NK-92 treated with Interleukin-12 subunit alpha and Interleukin-12 subunit beta, amount 100 ng/mL, for 24 hours (cell line): ENCODE measurements at regions not wholly inside any gene's neighbourhood (a gene's known extent, or its start where the extent isn't known, plus 50 kb on each side); places are given as distances from the start of the nearest gene placed in this dataset.
"Not testable (repeated sequence)": the region's sequence is repeated elsewhere in the genome, so short reads cannot be mapped to it uniquely, and the experiment has no call there.

Experiments
- DNase-seq: peaks from one replicate; lab custom pipeline; 2025; lab: John Stamatoyannopoulos, UW

DNA sequence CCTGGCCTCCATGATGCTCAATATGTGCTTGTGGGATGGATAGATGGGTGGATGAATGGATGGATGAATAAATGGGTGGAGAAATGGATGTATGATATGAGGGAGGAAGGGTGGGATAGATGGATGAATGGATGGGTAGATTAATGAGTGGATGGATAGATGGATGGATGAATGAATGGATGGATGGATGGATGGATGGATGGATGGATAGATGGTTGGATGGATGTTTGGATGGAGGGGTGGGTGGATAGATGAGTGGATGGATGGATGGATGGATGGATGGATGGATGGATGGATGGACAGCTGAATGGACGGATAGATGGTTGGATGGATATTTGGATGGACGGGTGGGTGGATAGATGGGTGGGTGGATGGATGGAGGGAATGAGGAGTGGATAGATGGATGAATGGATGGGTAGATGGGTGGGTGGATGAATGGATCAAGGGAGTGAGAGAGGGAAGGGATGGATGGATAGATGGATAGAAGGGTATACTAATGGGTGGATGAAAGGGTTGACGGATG, 139.4 kb downstream of the CEBPB start:
- DNase-seq = no peak

DNA sequence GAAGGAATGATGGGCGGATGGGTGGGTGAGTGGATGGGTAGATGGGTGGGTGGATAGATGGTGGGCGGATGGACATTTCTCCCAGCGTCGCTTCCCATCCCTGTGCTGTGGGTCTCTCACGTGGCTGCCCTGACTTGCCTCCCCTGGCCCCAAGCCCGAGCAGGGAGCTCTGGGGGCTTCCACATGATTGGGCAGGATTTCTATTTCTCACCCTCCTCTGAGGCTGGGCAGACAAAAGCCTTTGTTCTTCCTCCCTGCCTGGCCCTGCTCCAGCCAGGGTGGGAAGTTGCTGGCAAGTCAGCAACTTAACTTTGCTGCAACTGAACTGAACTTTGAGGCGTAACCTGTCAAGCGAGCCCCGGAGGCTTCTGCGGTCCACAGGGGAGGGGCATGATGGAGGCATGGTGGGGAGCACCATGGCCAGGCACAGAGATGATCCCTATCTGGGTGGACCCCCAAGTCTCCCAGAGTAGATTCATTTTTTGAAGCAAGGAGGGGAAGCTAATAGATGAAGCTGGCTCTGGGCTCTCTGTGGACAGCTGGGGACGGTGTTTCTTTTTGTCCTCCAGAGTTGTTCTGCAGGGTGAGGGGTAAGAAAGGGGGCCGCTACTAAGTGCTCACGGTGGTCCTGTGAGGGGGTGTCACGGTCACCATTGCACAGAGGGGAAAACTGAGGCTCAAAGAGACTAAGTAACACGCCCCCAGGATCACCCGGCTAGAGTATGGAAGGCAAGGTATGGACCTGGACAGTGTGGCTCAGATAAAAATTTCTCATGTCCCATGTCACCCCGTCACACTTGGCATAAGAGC, 140.1 kb downstream of the CEBPB start:
- DNase-seq = no peak

DNA sequence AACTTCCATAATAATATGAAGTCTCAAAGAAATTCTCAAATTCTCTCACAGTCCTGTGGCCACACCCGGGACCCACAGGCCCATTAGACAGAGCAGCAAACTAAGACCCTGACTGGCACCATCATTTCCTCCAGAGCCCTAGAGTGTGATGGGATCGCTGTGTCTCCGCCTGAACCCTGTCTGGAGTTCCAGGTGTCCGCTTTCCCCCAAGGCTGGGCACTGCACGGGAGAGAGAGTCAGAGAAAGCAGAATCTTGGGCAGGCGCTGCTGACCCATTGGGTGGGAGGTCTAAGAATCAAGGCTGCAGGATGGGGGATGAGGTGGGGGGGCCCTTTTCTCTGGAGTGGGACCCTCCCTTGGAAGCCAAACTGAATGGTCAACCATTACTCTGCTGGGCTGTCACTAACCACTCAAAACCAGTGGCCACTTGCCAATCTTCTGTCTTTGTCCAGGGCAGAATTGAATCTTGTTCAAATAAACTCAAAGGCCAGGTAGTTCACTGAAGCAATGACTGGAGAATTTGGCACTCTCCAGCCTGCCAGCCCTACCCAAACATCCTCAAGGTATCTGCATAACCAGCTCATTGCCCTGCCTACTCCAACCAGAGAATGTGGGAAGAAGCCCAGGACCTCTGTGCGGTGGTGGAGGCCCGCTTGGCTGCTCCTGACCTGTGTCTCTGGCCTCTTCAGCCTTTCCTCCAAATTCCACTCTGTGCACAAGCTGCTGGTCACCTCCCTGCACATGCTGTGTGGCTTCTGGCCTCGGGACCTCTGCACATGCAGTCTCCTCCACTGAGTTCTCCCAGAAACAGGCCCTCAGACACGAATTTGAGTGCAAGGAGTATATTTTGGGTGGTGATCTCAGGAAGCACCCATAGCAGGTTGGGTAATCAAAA, 141.1 kb downstream of the CEBPB start:
- no peak for DNase-seq

DNA sequence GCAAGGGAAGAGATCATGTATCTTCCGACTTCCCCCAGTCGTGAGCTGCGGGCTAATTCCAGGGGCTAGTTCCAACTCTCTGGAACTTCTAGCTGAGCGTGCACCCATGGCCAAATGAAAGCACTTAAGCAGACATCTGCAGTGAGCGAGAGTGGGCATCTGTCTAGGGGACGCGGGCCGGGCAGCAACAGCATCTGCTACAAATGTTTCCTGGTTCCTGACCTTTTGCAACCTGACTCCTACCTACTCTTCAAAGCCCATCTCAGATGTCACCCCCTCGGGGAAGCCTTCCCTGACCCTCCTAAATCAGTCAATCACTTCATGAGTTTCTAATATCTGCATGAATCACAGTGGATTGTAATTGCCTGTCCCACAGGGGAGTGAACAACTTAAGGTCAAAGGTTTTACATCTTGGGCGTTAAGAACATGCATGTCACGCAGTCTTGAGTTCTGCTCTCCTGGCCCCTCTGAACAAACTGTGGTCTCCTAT, 141.9 kb downstream of the CEBPB start:
- DNase-seq = no peak

DNA sequence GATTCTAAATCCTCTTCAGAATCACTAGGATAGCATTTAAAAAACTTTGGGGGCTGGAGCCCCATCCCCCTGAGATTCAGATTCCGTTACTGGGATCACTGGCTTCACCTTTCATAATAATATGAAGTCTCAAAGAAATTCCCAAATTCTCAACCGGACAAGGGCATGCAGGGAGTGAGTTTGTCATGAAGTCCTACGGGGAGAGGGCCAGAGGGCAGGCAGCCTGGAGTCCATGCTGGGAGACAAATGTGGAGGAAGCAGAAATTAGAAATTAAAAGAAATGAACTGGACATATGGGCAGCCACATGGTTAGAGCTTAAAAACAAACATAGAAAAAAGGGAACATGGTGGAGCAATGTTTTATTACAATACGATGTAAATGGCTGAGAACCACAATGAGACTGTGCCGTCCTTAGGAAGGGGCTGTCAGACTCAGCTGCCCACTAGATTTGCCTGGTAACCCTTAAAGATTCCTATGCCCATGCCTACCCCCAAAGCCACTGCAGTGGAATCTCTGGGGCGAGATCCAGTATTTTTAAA, 142.6 kb downstream of the CEBPB start:
- no peak for DNase-seq

DNA sequence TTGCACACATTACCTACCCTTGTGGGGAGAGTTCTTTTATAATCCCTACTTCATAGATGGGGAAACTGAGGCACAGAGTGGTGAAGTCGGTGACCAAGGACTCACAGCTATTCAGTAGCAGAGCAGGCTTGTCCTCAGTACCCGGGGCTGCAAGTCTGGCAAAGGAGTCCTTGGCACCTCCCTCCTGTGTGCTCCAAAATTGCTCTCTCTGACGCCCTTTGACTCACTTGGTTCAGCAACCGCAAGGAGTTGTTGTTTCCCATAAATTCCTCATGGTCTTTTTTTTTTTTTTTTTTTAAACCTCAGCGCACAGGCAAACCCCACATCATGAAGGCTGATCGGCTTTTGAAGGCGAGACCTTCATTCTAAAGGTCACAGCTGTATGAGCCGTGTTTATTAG, 143.2 kb downstream of the CEBPB start:
- no peak for DNase-seq

DNA sequence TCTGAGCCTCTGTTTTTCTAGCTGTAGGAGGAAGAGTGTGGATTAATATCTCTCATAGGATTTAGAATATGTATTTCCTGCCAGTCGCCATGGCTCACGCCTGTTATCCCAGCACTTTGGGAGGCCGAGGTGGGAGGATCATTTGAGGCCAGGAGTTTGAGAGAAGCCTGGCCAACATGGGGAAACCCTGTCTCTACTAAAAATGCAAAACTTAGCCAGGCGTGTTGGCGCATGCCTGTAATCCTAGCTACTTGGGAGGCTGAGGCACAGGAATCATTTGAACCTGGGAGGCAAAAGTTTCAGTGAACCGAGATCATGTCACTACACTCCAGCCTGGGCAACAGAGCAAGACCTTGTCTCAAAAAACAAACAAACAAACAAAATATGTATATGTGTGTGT, 143.9 kb downstream of the CEBPB start:
- DNase-seq = not testable (repeated sequence)

DNA sequence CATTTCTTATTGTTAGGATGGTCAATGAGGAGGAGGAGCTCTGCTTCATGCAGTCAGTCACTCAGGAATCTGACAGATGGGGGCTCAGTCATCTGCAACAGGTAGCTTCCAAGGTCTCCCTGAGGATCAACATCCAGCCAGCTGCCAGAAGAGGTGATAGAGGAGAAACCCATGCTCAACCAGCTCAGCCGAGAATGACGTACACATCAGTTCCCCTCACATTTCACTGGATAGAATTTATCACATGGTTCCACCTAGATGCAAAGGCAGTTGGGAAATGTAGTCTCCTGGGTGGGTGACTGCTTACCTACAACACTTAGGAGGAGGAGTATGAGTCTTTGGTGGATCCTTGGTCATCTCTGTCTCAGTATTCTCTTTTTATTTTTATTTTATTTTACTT, 144.5 kb downstream of the CEBPB start:
- DNase-seq = peak; percentile 19

DNA sequence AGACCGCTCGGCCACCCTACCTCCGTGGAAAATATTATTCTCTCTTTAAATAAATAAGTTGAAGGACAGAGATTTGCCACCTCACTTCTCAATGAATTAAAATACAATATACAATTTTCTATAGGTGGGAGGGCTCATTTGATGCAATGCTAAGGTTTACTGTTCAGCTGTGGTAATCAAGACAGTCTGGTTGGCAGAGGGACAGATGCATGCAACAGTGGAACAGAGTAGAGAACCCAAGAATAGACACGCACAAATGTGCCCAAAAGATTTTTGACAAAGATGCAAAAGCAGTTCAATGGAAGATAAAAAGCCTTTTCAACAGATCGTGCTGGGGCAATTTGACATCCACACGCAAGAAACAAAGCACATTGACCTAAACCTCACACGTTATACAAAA, 145.2 kb downstream of the CEBPB start:
- no peak for DNase-seq

DNA sequence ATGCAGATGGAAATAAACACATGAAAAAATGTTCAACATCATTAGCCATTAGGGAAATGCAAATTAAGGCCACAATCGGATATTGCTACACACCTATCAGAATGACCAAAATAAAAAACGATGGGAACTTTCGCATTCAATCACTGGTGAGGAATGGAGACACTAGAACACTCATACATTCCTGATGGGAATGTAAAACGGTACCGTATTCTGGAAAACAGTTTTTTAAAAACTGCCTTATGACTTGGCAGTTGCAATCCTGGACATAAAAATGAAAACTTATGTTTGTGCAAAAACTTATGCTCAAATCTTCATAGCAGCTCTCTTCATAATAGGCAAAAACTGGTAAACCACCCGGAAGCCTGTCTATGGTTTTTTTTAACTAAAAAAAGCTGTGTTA, 146.0 kb downstream of the CEBPB start:
- no peak for DNase-seq

DNA sequence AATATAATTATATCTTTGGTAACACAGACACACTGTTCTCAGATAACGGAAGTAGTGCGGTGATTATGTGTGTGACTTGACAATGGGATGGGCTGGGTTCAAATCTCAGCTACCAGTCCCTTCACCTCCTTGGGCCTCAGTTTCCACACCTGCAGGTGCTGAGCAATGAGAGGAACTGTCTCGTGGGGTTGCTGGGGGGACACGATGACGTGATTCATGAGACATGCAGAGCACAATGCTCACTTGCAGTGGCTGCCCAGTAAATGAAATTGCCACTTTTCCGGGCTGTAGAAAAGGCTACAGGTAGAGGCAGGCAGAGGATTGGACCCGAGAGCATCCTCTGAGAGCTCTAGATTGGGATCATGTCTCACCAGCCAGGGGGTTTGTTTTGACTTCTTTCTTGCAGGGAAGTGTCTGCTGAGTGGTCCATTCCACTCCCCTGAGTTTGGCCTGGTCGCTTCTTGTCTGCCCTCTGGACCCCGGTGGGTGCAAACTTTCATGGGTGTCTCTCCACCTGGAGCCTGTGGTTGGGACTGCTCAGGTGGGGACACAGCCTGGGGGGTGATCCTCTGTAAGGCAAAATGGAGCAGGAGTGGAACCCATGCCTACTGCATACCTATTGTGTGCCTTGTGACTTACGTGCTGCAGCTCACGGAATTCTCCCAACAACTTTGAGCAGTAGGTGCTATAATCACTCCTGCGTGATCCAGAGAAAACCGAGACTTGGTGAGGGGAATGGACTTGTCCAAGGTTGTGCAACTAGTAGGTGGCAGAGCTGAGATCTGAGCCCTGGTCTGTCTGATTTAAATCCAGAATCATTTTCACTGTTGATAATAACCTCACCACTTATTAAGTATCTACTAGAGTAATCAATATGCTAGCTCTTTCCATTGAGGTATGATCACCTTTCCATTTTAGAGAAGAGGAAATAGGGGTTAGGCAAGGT, 147.2 kb downstream of the CEBPB start:
- DNase-seq = no peak

DNA sequence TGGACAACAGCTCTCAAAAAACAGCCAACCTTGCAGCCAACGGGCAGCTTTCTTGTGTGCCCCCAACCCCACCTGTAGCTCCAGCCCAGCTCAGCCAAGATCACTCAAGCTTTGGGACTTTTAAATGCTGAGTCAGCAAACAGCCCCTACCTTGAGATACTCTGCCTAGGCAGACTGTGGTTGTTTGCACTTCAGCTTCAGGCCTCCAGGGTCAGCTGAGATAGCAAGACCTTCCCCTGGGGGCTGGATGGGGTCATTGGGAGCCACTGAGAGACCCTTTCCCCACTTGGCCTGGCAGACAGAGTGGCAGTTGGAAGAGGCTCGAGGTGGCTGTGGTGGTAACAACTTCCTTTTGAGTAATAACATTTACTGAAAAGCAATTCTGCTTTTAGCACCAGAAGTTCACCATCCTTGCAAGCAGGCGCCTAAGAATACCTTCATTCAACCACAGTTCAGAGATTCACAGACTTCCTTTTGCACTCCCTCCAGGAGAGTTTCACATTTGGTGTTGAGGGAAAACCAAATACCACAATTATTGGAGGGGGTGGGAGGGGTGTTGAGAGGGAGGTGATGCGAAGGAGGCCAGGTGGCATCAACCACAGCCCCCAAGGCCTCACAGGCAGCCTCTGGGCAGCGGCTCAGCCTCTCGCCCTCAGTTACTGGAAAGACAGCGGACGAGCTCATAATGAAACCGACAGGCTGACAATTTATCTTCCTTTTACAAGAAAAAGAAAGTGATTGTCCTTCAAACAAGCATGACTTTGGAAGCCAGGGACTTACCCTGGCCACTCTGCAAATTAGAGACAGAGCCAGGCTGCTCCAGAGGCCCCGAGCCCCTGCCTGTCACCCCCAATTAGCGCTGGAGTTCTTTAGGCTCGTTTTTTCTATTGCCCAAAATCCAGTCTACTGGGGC, 148.1 kb downstream of the CEBPB start:
- DNase-seq = peak; percentile 86

DNA sequence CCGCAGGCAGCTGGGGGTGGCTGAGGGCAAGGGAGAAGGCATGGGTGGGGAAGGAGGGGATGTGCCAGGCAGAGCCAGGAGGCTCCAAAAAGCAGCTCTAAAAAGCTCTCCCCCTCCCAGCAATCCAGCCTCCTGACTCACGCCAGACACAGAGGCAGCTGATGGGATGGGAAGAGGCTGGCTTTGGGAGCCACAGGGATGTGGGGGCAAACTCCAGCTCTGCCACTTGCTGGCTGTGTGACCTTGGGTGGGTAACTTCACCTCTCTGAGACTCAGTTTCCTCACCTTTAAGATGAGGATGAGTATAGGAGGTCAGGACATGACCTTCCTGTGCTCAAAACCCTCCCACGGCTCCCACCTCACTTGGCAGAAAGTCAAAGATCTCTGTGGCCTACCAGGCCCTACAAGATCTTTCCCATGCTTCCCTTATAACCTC, 148.9 kb downstream of the CEBPB start:
- DNase-seq = no peak

DNA sequence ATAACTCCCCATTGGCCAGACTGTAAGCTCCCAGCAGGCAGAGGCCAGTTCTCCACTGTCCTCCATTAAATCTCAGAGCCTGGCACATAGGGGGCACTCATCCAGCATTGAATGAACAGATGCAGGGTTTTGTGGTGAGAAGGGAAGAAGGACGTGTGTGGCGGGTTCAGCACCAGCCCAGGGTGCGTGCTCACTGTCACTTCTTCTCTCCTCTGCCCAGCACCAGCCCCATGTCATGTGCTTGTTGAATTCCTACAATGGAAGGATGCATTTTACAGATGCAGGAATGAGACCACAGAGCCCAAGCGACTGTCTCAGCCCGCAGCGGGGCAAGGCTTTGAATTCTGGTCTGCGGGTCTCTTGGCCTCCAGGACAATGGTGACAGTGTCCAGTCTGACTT, 149.9 kb downstream of the CEBPB start:
- no peak for DNase-seq

DNA sequence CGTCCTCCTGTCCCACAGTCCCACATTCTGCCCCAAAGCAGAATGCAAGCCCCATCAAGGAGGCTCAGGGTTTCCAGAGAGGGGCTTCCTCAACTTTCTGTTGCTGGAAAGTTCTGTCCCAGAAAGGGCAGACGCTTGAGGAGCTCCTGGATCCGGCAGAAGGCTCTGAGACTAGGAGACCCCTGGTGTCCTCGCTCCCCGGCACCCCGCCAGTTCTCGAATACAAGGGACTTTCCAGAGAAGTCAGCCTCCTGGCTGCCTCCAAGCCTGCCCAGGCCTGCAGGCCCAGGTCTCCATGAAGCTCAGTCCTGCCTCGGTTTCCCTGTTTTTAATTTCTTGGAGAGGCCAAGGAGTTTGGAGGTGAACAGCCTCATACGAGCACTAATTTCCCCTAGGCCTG, 150.4 kb downstream of the CEBPB start:
- no peak for DNase-seq

DNA sequence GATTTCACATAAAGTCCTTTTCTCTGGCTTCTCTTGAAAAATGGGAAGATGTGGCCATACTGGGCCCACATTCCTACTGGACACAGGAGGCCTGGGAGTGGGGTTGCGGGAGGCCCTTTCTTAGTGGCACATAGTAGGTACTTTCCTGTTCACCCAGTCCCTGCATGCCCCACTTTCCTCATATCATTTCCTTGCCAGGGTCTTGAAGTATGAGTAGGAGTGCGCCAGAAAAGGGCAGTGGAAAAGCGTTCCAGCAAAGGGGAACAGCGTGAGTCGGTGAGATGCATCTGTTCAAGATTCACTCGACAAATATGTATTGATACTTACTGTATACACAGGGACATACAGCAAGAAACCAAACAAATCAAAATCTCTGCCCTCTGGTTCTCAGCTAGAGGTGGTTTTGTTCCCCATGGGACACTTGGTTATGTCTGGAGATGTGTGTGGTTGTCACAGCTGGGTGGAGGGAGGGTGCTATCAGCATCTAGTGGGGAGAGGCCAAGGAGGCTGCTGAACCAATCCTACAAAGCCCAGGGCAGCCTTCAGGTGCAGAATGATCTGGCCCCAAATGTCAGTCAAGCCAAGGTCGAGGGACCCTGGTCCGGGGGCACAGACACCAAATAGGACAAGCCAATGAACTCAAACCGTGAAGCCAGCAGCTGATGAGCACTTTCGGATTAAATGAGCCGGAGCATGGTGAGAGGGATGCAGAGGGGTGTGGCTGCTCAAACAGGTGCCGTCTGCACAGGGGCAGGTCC, 151.4 kb downstream of the CEBPB start:
- no peak for DNase-seq

DNA sequence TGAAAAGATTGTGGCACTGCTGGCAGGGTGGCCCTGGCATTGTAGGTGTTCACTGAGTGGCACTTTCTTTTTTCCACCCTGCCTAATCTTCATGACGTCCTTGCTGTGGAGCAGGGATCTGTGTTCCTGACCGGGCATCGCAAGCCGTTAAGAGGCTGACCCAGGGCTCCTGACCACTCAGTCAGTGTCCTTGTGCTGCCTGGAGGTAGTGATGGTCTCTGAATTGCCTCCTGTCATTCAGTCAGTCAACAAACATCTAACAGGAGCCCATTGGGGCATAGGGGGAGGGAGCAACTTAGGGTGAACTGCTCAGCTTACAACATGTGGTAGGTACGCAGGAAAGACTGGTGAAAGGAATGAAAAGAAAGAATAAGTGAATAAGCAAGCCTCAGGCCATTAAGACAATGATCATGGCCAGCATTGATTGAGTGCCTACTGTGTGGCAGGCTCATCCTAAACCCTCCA, 152.0 kb downstream of the CEBPB start:
- no peak for DNase-seq

DNA sequence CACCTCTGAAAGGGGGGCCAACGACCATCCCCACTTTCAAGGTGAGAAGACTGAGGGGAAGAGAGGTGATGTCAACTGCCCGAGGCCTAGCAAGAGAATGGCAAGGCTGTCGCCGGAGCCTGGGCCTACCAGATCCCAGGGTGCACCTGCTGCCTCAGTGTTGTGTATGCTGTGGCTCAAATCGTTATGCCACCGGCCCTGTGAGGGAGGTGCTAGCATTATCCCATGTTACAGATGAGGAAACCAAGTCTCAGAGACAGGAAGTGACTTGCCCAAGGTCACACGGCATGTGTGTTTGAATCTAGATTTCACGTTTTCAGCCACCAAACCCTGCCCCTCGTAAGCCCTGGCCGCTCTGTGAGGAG, 152.5 kb downstream of the CEBPB start:
- no peak for DNase-seq

DNA sequence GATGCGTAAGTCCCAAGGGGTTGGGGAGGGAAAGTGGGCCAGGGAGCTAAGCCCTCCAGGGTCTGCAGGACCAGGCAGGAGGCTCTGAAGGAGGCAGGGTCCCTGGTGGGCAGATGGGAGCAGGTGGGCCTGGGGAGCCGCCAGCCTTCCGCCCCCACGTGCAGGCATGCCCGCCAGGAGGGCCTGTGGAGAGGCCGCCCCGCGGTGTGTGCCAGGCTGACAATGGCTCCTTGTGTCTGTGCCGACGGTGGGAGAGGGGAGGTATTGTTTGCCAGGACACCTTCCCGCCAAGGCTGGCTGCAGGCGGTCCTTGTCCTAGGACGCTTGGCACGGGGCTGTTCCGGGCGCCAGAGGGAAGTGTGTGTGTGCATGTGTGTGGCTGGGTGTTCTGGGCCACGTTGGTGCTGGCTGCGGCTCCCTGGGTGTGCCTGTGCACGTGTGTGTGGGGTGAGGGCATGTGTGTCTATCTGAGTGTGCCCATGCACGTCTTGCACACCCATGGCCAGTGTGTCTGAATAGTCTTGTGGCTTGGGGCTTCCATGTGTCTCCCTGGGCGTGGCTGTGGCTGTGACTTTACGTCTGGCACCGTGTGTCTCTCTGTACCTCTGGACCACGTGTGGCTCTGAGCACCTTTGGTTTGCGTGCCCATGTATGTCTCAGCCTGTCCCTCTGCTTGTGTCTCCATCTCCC, 153.0 kb downstream of the CEBPB start:
- DNase-seq = no peak
